Fibroblast of pulmonary artery (primary cell): ENCODE measurements at regions not wholly inside any gene's neighbourhood (a gene's known extent, or its start where the extent isn't known, plus 50 kb on each side); places are given as distances from the start of the nearest gene placed in this dataset.

Experiments used
- DNase-seq: peaks from one replicate; pipeline ENCODE4 v3.0.0-alpha.2; 2010; ENCODE audit warnings: low read depth
- H3K4me3 ChIP-seq: replicated peaks from 2 replicates; pipeline ENCODE4 v1.5.1; 2011; ENCODE audit warnings: low read depth, mild to moderate bottlenecking, control low read depth, low read length, moderate library complexity
- TF ChIP-seq, protein P1 (sequence below): IDR thresholded peaks from 2 replicates; pipeline ENCODE4 v1.5.1; 2011; ENCODE audit warnings: mild to moderate bottlenecking, control low read depth, low read length, inconsistent platforms; ENCODE audit errors: missing control alignments

DNA sequence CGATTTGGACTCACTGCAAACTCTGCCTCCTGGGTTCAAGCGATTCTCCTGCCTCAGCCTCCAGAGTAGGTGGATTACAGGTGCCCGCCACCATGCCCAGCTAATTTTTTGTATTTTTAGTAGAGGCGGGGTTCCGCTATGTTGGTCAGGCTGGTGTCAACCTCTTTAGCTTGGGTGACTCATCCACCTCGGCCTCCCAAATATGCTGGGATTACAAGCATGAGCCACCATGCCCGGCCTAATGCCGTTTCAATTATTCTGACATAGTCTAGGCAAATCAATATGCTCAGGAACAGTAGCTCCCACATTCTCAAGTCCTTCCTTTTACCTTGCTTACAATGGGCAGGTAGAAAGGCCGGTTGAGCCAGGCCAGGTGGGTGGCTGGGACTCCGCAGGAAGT lies 82.0 kb upstream of the EEA1 start:
- H3K4me3 ChIP-seq = no peak overlapping the region
- TF ChIP-seq, protein P1, sequence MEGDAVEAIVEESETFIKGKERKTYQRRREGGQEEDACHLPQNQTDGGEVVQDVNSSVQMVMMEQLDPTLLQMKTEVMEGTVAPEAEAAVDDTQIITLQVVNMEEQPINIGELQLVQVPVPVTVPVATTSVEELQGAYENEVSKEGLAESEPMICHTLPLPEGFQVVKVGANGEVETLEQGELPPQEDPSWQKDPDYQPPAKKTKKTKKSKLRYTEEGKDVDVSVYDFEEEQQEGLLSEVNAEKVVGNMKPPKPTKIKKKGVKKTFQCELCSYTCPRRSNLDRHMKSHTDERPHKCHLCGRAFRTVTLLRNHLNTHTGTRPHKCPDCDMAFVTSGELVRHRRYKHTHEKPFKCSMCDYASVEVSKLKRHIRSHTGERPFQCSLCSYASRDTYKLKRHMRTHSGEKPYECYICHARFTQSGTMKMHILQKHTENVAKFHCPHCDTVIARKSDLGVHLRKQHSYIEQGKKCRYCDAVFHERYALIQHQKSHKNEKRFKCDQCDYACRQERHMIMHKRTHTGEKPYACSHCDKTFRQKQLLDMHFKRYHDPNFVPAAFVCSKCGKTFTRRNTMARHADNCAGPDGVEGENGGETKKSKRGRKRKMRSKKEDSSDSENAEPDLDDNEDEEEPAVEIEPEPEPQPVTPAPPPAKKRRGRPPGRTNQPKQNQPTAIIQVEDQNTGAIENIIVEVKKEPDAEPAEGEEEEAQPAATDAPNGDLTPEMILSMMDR = no peak
- no peak for DNase-seq

DNA sequence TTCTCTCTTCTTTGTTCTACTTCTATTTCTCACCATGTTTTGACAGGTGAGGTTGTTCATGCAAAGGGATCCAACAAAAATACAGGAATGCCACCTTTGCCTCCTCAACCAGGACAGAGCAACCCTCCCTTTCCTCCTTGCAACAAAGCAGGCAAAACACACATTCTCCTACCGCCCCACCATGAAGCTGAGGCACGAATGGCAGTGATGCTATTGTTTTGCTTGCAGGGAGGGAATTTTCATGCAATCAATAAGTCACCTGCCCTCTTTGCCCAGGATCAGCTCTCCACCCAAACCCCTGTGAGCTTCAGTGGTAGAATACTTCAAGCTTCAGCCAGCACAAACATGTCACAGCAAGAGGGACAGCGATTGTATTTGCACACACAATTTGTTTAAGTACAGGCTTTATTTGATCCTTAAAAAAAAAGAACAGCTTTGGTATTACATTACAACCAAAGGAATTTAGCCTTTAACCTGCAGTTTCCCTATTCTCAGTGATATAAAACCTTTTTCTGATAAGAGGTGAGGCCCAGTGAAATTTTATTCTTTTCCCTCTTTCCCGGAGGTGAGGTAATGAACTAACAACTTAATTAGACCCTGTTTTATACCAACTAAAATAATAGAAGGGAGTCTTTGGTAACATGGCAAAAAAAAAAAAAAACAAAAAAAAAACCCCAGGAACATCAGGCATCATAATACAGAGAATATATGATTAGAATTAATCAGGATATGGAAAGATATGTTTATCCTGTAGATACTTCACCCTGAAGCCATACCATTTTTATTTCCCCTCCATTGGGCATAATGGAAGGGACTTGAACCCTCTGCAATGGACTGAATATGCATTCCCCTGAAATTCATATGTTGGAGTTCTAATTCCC lies 87.0 kb upstream of the EEA1 start:
- no peak for DNase-seq
- no peak overlapping the region for H3K4me3 ChIP-seq
- TF ChIP-seq, protein P1 = no peak

DNA sequence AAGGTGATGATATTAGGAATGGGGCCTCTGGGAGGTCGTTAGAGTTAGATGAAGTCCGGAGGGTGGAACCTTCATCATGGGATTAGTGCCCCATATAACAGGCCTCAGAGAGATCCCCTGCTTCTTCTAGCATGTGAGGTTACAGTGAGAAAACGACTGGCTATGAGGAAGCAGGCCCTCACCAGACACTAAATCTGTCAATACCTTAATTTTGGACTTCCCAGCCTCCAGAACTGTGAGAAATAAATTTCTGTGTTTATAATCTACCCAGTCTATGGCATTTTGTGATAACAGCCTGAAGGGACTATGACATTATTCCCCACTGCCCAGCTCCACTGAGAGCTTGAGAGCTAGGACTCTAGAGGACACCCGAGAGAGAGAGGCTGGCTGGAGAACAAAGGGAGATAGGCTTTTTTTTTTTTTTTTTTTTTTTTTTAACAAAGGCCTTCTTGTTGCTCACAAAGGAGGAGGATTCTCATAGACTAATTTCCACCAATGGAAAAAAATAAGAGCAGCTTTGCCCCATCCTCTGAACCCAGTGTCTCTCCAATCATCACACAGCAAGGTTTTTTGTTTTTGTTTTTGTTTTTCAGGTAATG lies 87.8 kb upstream of the EEA1 start:
- TF ChIP-seq, protein P1 = no peak
- no peak for DNase-seq
- no peak overlapping the region for H3K4me3 ChIP-seq

DNA sequence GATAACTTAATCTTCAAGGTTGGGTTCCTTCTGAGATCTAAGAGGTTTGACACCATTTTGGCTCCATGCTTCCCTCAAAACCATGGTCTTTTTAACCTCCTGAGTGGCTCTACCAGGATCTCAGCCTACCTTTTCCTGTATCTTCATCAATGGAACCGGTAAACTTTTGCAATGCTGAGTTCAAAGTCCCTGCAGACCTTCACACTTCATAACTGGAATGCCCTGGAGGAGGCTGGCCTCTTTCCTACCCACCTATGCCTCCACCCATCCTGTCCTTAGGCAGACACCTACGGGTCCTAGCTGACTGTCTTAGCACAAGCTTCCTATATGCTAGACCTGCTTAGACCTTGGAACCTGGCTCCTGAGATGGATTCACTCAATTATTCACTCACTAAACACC lies 89.5 kb upstream of the EEA1 start:
- no peak for DNase-seq
- TF ChIP-seq, protein P1 = no peak
- no peak overlapping the region for H3K4me3 ChIP-seq

GRCh38 chr12:93019212-93019927 lies 90.3 kb upstream of the EEA1 start:
- TF ChIP-seq, protein P1 = no peak
- no peak overlapping the region for H3K4me3 ChIP-seq
- no peak for DNase-seq

DNA sequence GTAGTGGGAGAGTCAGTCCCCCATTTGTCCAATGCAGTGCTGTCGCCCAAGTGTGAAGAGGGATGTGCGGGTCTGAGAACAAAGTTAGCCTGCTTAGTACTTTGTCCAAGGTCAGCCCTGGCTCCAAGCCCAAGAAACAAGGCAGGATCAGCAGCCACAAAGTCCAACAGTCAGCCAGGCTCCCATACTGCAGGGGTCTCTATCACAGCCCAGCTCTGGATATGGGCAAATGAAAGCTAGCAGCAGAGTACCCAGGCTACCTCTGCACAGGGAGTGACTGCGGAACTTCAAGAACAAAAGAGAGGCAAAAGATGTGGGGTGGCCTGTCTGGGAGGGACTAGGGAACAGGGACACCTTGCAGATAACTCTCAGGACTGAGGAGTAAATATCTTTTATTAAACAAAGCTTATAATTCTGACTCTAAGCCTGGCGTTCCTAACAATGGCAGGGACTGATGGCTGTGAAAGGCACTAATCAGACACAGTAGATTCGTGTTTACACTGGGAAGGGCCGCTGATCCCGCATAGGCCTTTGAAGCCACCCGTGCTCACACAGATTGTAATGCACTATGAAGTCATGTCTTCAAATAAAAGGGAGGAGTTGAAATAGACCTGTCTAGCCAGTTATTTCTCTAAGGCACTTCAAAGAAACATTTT lies 91.0 kb upstream of the EEA1 start:
- DNase-seq = no peak
- TF ChIP-seq, protein P1 = no peak
- no peak overlapping the region for H3K4me3 ChIP-seq
